H1 (cell line): ENCODE measurements at regions not wholly inside any gene's neighbourhood (a gene's known extent, or its start where the extent isn't known, plus 50 kb on each side); places are given as distances from the start of the nearest gene placed in this dataset.

Experiments used
- CTCF ChIA-PET: fragments of 300-600 bp; sonication (Branson Sonifier 250); formaldehyde crosslinking; loops from one replicate; lab custom pipeline; 2021; ENCODE audit not compliant: partially characterized antibody; lab: Charles Lee
- POLR2A ChIA-PET: fragments of 300-600 bp; sonication (Branson Sonifier 250); formaldehyde crosslinking; loops from one replicate; lab custom pipeline; 2021; ENCODE audit warnings: inconsistent platforms; ENCODE audit not compliant: partially characterized antibody; lab: Charles Lee
- DNase-seq, 2 experiments: peaks; one replicate each; pipeline versions ENCODE4 v3.0.0 to v3.0.0-alpha.2; 2010 to 2022; ENCODE audit warnings: low spot score in 2 of 2, low read depth in 1 of 2, mixed read lengths in 1 of 2
- FAIRE-seq: peaks from 2 replicates; lab custom pipeline; 2011; peaks lifted over from hg19 to GRCh38; lab: Jason Lieb, UNC
- H2AFZ ChIP-seq: 2 replicates; pipeline ENCODE4 v1.8.1; 2012; ENCODE audit warnings: low read length, inconsistent platforms
- H2AK5ac ChIP-seq: 2 replicates; pipeline ENCODE4 v1.6.1; 2013; ENCODE audit warnings: low read depth, low read length
- H2BK120ac ChIP-seq: replicated peaks from 2 replicates; pipeline ENCODE3; 2013; ENCODE audit warnings: low read depth, low read length, inconsistent platforms
- H2BK12ac ChIP-seq: 2 replicates; pipeline ENCODE4 v1.6.1; 2013; ENCODE audit warnings: low read depth, low read length
- H2BK15ac ChIP-seq: 2 replicates; pipeline ENCODE4 v1.6.1; 2013; ENCODE audit warnings: low read length
- H2BK20ac ChIP-seq: 2 replicates; pipeline ENCODE4 v1.6.1; 2013; ENCODE audit warnings: low read length
- H2BK5ac ChIP-seq: 2 replicates; pipeline ENCODE4 v1.6.1; 2013; ENCODE audit warnings: low read depth, low read length
- H3K14ac ChIP-seq: 2 replicates; pipeline ENCODE4 v1.6.1; 2013; ENCODE audit warnings: inconsistent platforms; ENCODE audit not compliant: insufficient read length
- H3K18ac ChIP-seq: 2 replicates; pipeline ENCODE4 v1.6.1; 2013; ENCODE audit warnings: low read length; ENCODE audit errors: extremely low read depth
- H3K23ac ChIP-seq: 2 replicates; pipeline ENCODE4 v1.6.1; 2013; ENCODE audit warnings: inconsistent platforms; ENCODE audit not compliant: insufficient read length
- H3K23me2 ChIP-seq: 2 replicates; pipeline ENCODE4 v1.6.1; 2013; ENCODE audit warnings: low read depth, low read length
- H3K27ac ChIP-seq: 2 replicates; pipeline ENCODE4 v1.6.1; 2011; ENCODE audit warnings: low read depth, low read length, inconsistent platforms
- H3K27me3 ChIP-seq, 4 experiments: replicated peaks in 1 of 4; 1 replicate in 1 of 4; 2 replicates in 3 of 4; pipeline versions ENCODE4 v1.6.1 to v1.8.1; 2011 to 2013; ENCODE audit warnings: low read length in 3 of 4, mild to moderate bottlenecking in 3 of 4, inconsistent platforms in 2 of 4, mixed read lengths in 2 of 4, moderate library complexity in 1 of 4; ENCODE audit not compliant: control insufficient read depth in 3 of 4, insufficient read depth in 3 of 4; ENCODE audit errors: extremely low read depth in 1 of 4
- H3K36me3 ChIP-seq, 4 experiments: 2 replicates each; pipeline versions ENCODE4 v1.6.1 to v1.8.1; 2011 to 2013; ENCODE audit warnings: mild to moderate bottlenecking in 4 of 4, low read length in 3 of 4, moderate library complexity in 2 of 4, control low read depth in 1 of 4, inconsistent platforms in 1 of 4; ENCODE audit not compliant: insufficient read depth in 4 of 4, control insufficient read depth in 2 of 4
- H3K4ac ChIP-seq: replicated peaks from 2 replicates; pipeline ENCODE3; 2013; ENCODE audit warnings: low read length, low read depth, mixed read lengths, inconsistent platforms; ENCODE audit not compliant: insufficient read length
- H3K4me1 ChIP-seq, 4 experiments: replicated peaks in 1 of 4; 1 replicate in 1 of 4; 2 replicates in 3 of 4; pipeline versions ENCODE4 v1.6.1 to v1.8.1; 2011 to 2013; ENCODE audit warnings: low read length in 3 of 4, inconsistent platforms in 2 of 4, mixed read lengths in 1 of 4; ENCODE audit not compliant: insufficient read depth in 4 of 4, control insufficient read depth in 3 of 4
- H3K4me2 ChIP-seq, 2 experiments: 2 replicates each; pipeline versions ENCODE4 v1.6.1 to v1.8.1; 2011 to 2013; ENCODE audit warnings: low read depth in 2 of 2, low read length in 2 of 2, control low read depth in 1 of 2, inconsistent platforms in 1 of 2, mild to moderate bottlenecking in 1 of 2; ENCODE audit not compliant: insufficient read depth in 1 of 2
- H3K4me3 ChIP-seq, 4 experiments: fragments of 200-600, 300-600 bp in 1 of 4; sonication (generic), shearing (Covaris generic), sonication (Bioruptor Twin) in 1 of 4; 2 replicates each; pipeline versions ENCODE4 v1.5.1 to v1.8.1; 2011 to 2016; ENCODE audit warnings: low read length in 4 of 4, low read depth in 3 of 4, control low read depth in 2 of 4, inconsistent platforms in 2 of 4, mild to moderate bottlenecking in 2 of 4, mixed read lengths in 1 of 4, moderate library complexity in 1 of 4; ENCODE audit not compliant: insufficient read depth in 2 of 4; ENCODE audit errors: extremely low read depth in 1 of 4
- H3K56ac ChIP-seq: replicated peaks from 2 replicates; pipeline ENCODE3; 2013; ENCODE audit warnings: low read depth, mild to moderate bottlenecking, mixed read lengths, low read length, inconsistent platforms; ENCODE audit not compliant: insufficient read length
- H3K79me1 ChIP-seq: 2 replicates; pipeline ENCODE4 v1.6.1; 2013; ENCODE audit warnings: low read depth, low read length, control low read depth
- H3K79me2 ChIP-seq, 2 experiments: 2 replicates each; pipeline versions ENCODE4 v1.6.1 to v1.8.1; 2012 to 2013; ENCODE audit warnings: low read length in 2 of 2, mild to moderate bottlenecking in 2 of 2, inconsistent platforms in 1 of 2; ENCODE audit not compliant: insufficient read depth in 2 of 2, control insufficient read depth in 1 of 2
- H3K9ac ChIP-seq, 4 experiments: replicated peaks in 1 of 4; 1 replicate in 1 of 4; 2 replicates in 3 of 4; pipeline versions ENCODE4 v1.6.1 to v1.8.1; 2011 to 2013; ENCODE audit warnings: low read depth in 3 of 4, low read length in 3 of 4, control low read depth in 2 of 4, mild to moderate bottlenecking in 2 of 4, moderate library complexity in 2 of 4, inconsistent platforms in 1 of 4; ENCODE audit errors: extremely low read depth in 1 of 4
- H3K9me3 ChIP-seq, 2 experiments: 2 replicates each; pipeline versions ENCODE4 v1.6.1 to v1.8.1; 2012 to 2013; ENCODE audit warnings: mild to moderate bottlenecking in 2 of 2, moderate library complexity in 2 of 2, control low read depth in 1 of 2, inconsistent platforms in 1 of 2, low read depth in 1 of 2, low read length in 1 of 2, mixed read lengths in 1 of 2; ENCODE audit not compliant: insufficient read depth in 2 of 2
- H4K20me1 ChIP-seq, 2 experiments: replicated peaks in 1 of 2; 2 replicates each; pipeline versions ENCODE3 to v1.8.1; 2011 to 2013; ENCODE audit warnings: inconsistent platforms in 2 of 2, low read length in 2 of 2, mild to moderate bottlenecking in 1 of 2; ENCODE audit not compliant: insufficient read depth in 2 of 2, control insufficient read depth in 1 of 2
- H4K5ac ChIP-seq: 2 replicates; pipeline ENCODE4 v1.6.1; 2013; ENCODE audit warnings: low read length, low read depth, mixed read lengths, inconsistent platforms; ENCODE audit not compliant: insufficient read length
- H4K8ac ChIP-seq: 2 replicates; pipeline ENCODE4 v1.8.0; 2013; ENCODE audit warnings: mild to moderate bottlenecking, moderate library complexity, low read length, inconsistent platforms; ENCODE audit not compliant: insufficient read depth; ENCODE audit errors: extremely low read depth
- H4K91ac ChIP-seq: replicated peaks from 2 replicates; pipeline ENCODE3; 2013; ENCODE audit warnings: low read length, mixed read lengths, inconsistent platforms; ENCODE audit not compliant: insufficient read length
- ASH2L ChIP-seq: fragments of 200-600, 300-600 bp; sonication (generic); IDR thresholded peaks from one replicate; pipeline ENCODE4 v1.7.1; 2017; ENCODE audit warnings: low read length
- BACH1 ChIP-seq: IDR thresholded peaks from 2 replicates; pipeline ENCODE4 v1.6.1; 2012; ENCODE audit warnings: low read length, improper control_type of control experiment
- CREB1 ChIP-seq: IDR thresholded peaks from 2 replicates; pipeline ENCODE4 v1.6.1; 2012; ENCODE audit warnings: inconsistent platforms
- MAFK ChIP-seq: IDR thresholded peaks from 2 replicates; pipeline ENCODE4 v1.6.1; 2012; ENCODE audit warnings: low read depth, mild to moderate bottlenecking, improper control_type of control experiment, low read length
- NANOG ChIP-seq: IDR thresholded peaks from 2 replicates; pipeline ENCODE4 v1.6.1; 2011; ENCODE audit warnings: low read length, low read depth, mild to moderate bottlenecking, inconsistent platforms; ENCODE audit not compliant: insufficient read depth, poor library complexity, severe bottlenecking
- RFX5 ChIP-seq: IDR thresholded peaks from 2 replicates; pipeline ENCODE4 v1.6.1; 2011; ENCODE audit warnings: low read depth, low read length, improper control_type of control experiment, borderline replicate concordance
- SIRT6 ChIP-seq: IDR thresholded peaks from one replicate; pipeline ENCODE4 v1.7.1; 2012; ENCODE audit warnings: low read length, inconsistent platforms
- SP1 ChIP-seq: IDR thresholded peaks from 2 replicates; pipeline ENCODE4 v1.6.1; 2011; ENCODE audit warnings: low read depth, low read length
- SP2 ChIP-seq: IDR thresholded peaks from 2 replicates; pipeline ENCODE4 v1.6.1; 2012; ENCODE audit warnings: mild to moderate bottlenecking, low read length, inconsistent platforms
- SP4 ChIP-seq: IDR thresholded peaks from 2 replicates; pipeline ENCODE4 v1.6.1; 2012; ENCODE audit warnings: low read length, inconsistent platforms
- SUZ12 ChIP-seq: fragments of 200-600 bp; sonication (generic); IDR thresholded peaks from 2 replicates; pipeline ENCODE4 v1.6.1; 2012; ENCODE audit warnings: mild to moderate bottlenecking, inconsistent platforms, low read length, moderate library complexity, mixed read lengths
- TEAD4 ChIP-seq: IDR thresholded peaks from 2 replicates; pipeline ENCODE4 v1.6.1; 2012; ENCODE audit warnings: low read depth, low read length, inconsistent platforms, mixed read lengths
- ZNF274 ChIP-seq: IDR thresholded peaks from 2 replicates; pipeline ENCODE4 v1.7.0; 2012; ENCODE audit warnings: low read length, borderline replicate concordance; ENCODE audit errors: extremely low read depth

DNA sequence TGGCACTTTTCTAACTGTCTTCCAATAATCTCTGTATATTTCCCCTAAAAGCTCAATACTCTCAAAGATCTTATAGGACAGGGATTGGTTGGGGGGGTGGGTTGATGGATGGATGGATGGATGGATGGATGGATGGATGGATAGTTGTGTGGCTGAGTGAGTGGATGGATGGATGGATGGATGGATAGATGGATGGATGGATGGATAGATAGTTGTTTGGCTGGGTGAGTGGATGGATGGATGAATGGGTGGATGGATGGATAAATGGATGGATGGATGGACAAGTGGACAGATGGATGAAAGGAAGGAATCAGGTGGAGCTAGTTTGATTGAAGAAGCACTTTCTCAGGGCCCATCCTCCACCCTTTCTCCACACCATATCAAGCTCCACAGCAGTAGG is 388.8 kb downstream of the CDC5L start:
- no peak overlapping the region for H2BK5ac ChIP-seq
- no peak overlapping the region for H3K9ac ChIP-seq
- H3K4me1 ChIP-seq, result peaks cover 4 to 7% (median 5%) of the 10 kb centered on the region in 4 experiments; a peak in 5 of 7 replicates
- H3K4me3 ChIP-seq, result no peak overlapping the region
- FAIRE-seq (no peak), DNase-seq (no peak)
- no peak overlapping the region for H3K4ac ChIP-seq
- no peak for TF ChIP-seq RFX5
- no peak for TF ChIP-seq SP1
- no peak for TF ChIP-seq ASH2L
- no peak for TF ChIP-seq SP4
- TF ChIP-seq SIRT6, result no peak
- TF ChIP-seq ZNF274, result no peak
- no peak for TF ChIP-seq MAFK
- no peak for TF ChIP-seq SUZ12
- TF ChIP-seq SP2, result no peak
- no peak for TF ChIP-seq CREB1
- no peak for TF ChIP-seq TEAD4
- no peak for TF ChIP-seq NANOG
- no peak for TF ChIP-seq BACH1
- peaks cover 3% of the 10 kb centered on the region; the same call in 1 of the 2 replicates for H3K23me2 ChIP-seq
- H3K27me3 ChIP-seq, result no peaks in the 10 kb centered on the region
- no peaks in the 10 kb centered on the region for H3K79me1 ChIP-seq
- no peak overlapping the region for H2BK120ac ChIP-seq
- POLR2A ChIA-PET, result no interaction called here
- H4K20me1 ChIP-seq, result no peaks in the 10 kb centered on the region
- no peak overlapping the region for H3K23ac ChIP-seq
- no peak overlapping the region for H2AK5ac ChIP-seq
- CTCF ChIA-PET, result interaction anchor here (0.8 to 1.1 kb wide), 2 partner anchors 15 to 116 kb away, joined by 3 to 4 read pairs; no protein-coding TSS in a partner anchor
- no peak overlapping the region for H3K27ac ChIP-seq
- no peak overlapping the region for H3K18ac ChIP-seq
- H4K91ac ChIP-seq, result no peak overlapping the region
- H3K14ac ChIP-seq, result no peak overlapping the region
- peak overlapping the region; percentile 51 for H3K56ac ChIP-seq
- no peaks in the 10 kb centered on the region for H3K36me3 ChIP-seq
- no peak overlapping the region for H2BK12ac ChIP-seq
- no peaks in the 10 kb centered on the region for H3K79me2 ChIP-seq
- H2AFZ ChIP-seq, result no peak overlapping the region
- no peak overlapping the region for H3K4me2 ChIP-seq
- no peaks in the 10 kb centered on the region for H3K9me3 ChIP-seq
- H2BK20ac ChIP-seq, result no peak overlapping the region
- H2BK15ac ChIP-seq, result no peak overlapping the region
- H4K5ac ChIP-seq, result no peak overlapping the region
- no peak overlapping the region for H4K8ac ChIP-seq
